ENCODE measurements at regions not wholly inside any gene's neighbourhood (a gene's known extent, or its start where the extent isn't known, plus 50 kb on each side); places are given as distances from the start of the nearest gene placed in this dataset.

- no peak for DNase-seq
Measured at GRCh38 chr5:171630350-171631065, 155.1 kb upstream of the SMIM23 start.

DNA sequence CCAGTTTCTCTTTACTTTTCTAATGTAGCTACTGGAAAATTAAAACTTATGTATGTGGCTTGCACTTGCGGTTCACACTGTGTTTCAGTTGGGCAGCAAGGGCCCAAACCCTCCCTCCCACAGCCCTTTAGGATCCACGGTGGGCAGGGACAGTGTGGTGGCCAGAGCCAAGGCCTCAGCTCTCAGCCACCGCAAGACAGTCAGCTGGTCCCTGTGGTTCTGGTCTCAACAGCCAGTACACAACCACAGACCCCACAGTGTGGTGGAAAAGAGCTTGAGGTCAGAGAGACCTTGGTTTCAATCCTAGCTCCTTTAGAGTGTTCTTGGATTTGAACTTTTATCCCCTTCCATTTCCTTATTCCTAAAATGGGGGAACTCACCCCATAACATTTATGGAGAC is 153.0 kb upstream of the SMIM23 start:
- no peak for DNase-seq

- DNase-seq = no peak
Measured at GRCh38 chr5:171633776-171634470, 151.7 kb upstream of the SMIM23 start.

DNA sequence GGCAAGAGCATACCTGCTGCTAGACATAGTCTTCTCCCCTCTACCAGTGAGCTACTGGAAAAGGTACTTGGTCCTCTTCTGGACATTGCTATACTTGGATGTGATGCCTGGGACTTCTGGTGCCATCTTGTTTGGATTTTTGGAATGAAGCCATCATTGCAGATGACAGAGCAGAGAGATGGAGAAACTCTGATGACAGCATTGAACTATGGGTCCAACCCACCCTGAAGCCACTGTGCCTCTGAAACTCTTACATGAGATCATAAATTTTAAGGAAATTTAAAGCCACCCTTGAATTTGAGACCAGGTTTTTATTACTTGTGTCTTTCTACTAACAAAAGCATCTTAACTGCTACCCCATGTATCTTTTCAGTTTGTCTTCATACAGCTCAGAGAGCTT is 151.1 kb upstream of the SMIM23 start:
- no peak for DNase-seq

- no peak for DNase-seq
Measured at GRCh38 chr5:171635028-171635427, 150.6 kb upstream of the SMIM23 start.

GRCh38 chr5:171635561-171636245 is 149.9 kb upstream of the SMIM23 start:
- DNase-seq = no peak

GRCh38 chr5:171637811-171638210 is 147.8 kb upstream of the SMIM23 start:
- DNase-seq = no peak

DNA sequence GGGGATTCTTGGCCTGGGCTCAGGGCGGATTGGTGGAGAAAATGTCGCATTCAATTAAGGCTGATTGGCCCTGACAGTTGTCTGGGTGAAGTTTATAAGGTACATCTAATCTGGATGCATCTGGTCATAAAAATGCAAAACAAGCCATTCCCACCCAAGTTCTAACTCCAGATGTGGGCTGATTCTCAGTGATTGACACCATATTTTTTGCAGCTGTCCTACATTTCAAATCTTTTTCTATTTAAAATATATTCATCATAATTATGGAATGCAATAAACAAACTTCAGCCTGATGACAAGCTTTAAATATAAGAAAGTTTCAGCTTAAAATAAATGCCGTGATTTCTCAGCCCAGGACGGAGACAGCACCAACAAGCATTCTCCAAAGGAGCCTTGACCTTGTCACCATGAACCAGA is 146.4 kb upstream of the SMIM23 start:
- DNase-seq = no peak

- no peak for DNase-seq
Measured at GRCh38 chr5:171639966-171640365, 145.7 kb upstream of the SMIM23 start.

GRCh38 chr5:171640480-171640879 is 145.1 kb upstream of the SMIM23 start:
- DNase-seq = no peak

- no peak for DNase-seq
Measured at GRCh38 chr5:171641891-171642290, 143.7 kb upstream of the SMIM23 start.

DNA sequence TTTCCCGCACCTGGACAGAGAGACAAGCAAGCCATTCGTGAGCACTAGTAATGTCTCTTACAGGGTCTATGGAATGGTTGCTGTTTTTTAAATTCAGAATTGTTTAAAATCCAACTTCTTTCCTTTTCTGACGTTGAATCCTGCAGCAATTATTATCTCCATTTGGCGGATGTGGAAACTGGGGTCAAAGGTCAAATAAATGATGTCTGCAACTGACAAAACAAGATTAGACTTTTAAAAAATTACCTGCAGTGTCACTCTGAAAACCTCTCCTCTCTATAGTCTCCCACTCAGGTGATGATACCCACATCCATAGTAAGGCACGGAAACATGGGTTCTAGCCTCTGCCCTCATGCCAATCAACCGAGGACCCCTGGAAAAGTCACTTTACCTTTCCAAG is 142.7 kb upstream of the SMIM23 start:
- DNase-seq = no peak

- DNase-seq = no peak
Measured at GRCh38 chr5:171644536-171644935, 141.1 kb upstream of the SMIM23 start.

DNA sequence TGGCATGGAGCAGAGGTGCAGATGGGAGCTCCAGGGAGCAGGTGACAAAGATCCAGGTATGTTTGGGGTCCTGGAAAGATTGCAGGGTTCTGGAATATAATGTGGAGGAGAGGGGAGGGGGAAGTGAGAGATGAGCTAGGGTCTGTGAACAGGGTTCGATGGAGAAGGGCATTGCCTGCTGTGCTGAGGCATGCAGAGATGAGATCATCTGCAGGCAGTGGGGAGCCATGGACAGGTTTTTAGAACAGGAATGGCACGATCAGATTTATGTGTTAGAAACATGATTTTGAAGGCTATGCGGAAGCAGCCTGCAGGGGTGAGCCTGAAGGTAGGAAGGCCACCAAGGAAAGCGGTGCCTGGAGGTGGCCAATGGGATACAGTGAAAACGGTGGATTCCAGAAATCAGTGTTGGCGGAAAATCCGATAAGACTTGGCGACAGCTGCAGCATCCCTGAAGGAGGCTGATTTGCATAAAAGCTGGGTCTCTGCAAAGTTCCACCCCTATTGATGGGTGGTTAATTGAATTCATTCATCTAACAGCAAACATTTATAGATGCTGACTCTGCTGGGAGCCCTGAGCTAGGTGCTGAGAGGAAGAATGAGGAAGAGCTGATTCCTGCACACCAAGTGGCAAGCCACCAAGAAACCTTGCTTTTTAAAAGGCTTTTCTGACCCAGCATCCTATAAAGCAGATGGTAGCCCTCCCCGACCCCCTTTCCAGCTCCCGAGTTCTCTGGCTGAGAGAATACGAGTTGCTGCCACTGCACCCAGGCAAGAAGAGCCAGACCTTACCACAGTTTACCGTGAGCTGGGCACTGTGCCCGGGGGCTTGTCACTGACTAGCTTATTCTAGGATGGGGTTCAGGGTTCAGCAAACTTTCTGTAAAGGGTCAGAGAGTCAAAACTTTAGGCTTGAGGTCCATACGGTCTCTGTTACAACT is 139.2 kb upstream of the SMIM23 start:
- DNase-seq = peak; percentile 46

DNA sequence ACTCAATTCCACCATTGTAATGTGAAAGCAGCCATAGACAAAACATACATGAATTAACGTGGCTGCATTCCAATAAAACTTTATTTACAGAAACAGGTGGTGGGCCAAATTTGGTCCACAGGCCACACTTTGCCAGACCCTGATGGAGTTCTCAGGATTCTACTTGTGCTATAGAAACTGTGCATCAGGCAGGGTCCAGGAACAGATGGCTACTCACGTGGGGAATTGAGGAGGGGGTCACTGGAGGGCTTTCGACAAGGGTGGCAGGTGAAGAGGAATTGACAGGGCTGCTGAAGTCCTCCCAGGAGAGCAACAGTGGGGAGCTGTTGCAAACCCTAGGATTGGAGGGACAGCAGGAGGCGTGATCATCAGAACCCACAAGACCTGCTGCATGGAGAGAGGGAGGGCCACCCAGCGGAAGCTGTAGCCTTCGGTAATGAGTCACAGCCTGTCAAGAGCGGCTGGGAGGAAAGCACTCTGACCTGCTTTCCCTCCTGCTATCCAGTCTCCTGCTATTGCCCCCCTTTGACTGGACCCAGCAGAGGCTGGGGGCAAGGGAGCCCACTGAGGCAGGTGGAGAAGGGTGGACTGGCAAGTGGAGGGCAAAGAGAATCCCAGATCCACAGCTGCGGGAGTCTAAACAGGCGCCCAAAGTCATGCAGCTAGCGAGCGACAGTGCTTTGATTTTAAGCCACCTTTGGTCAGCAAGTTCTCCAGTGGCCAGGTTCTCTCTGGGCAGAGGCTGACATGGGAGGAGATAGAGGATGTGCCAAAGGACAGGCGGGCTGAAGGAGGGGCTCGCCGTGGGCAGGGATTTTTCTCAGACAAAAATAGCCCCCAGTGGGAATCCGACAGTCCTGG is 138.3 kb upstream of the SMIM23 start:
- DNase-seq = peak; percentile 38

GRCh38 chr5:171647904-171648260 is 137.7 kb upstream of the SMIM23 start:
- no peak for DNase-seq

GRCh38 chr5:171648279-171649074 is 137.1 kb upstream of the SMIM23 start:
- no peak for DNase-seq

DNA sequence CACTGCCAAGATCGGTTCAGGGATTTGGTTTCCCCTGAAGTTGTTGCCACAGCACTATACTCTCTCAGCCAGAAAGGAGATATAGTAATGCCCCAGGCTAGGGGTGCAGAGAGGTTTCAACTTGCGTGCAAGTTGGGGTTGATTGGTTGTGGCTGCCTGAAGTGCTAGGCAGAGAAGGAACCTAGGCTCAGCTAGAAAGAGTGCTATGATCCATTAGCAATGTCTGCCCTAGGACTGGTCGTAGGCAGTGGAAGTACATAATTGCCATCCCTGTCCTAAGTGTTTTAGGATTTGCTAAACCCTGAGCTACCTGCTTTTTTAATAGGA is 136.6 kb upstream of the SMIM23 start:
- DNase-seq = no peak

GRCh38 chr5:171650597-171650996 is 135.0 kb upstream of the SMIM23 start:
- no peak for DNase-seq

GRCh38 chr5:171651102-171651501 is 134.5 kb upstream of the SMIM23 start:
- DNase-seq = no peak

DNA sequence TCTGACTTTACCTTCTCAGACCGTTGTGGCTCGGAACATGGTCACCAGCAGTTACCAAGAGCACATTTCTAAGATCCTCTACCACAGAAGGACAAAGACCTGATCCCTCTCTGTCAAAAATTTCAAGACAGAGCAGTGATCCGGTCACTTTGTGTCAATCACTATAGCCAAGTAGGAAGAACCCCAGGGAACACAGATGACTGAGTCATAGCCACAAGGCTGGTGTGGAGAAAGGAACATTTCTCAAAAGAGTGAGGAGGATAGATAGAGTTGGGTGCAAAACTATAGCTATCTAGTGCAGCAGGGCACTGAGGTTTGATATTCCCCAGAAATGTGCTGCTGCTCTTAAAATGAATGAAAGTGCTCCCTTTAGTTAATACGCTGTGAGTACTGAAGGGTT is 130.7 kb upstream of the SMIM23 start:
- no peak for DNase-seq

Data from NCI-H82 (cell line).